Activated CD8-positive, alpha-beta memory T cell treated with anti-CD3 and anti-CD28 coated beads for 1 hour (primary cell): ENCODE measurements at regions not wholly inside any gene's neighbourhood (a gene's known extent, or its start where the extent isn't known, plus 50 kb on each side); places are given as distances from the start of the nearest gene placed in this dataset.
"Not testable (repeated sequence)": the region's sequence is repeated elsewhere in the genome, so short reads cannot be mapped to it uniquely, and the experiment has no call there.

Experiments used
- DNase-seq, 2 donors: peaks; one replicate each; pipeline ENCODE4 v3.0.0-alpha.2; 2020; ENCODE audit warnings: low read depth in 1 of 2; ENCODE audit errors: extremely low read depth in 1 of 2

- DNase-seq = no peak
These were observed 50.8 kb upstream of the PRSS1 start for GRCh38 chr7:142698429-142698828.

GRCh38 chr7:142697270-142697669 is 52.0 kb upstream of the PRSS1 start:
- DNase-seq = no peak

GRCh38 chr7:142696456-142697179 is 52.7 kb upstream of the PRSS1 start:
- no peak for DNase-seq

GRCh38 chr7:142693911-142694310 is 55.4 kb upstream of the PRSS1 start:
- no peak for DNase-seq

GRCh38 chr7:142690554-142691182 is 58.6 kb upstream of the PRSS1 start:
- DNase-seq = no peak

GRCh38 chr7:142689439-142690120 is 59.7 kb upstream of the PRSS1 start:
- DNase-seq = no peak

- DNase-seq = no peak
These were observed 63.3 kb upstream of the PRSS1 start for GRCh38 chr7:142685877-142686508.

- no peak for DNase-seq
These were observed 67.8 kb upstream of the PRSS1 start for GRCh38 chr7:142681314-142682092.

- DNase-seq = no peak
These were observed 77.8 kb upstream of the PRSS1 start for GRCh38 chr7:142671506-142671905.

- DNase-seq = no peak
These were observed 78.8 kb upstream of the PRSS1 start for GRCh38 chr7:142670511-142670910.

GRCh38 chr7:142669074-142669654 is 80.1 kb upstream of the PRSS1 start:
- DNase-seq = no peak

- DNase-seq = no peak
These were observed 80.8 kb upstream of the PRSS1 start for GRCh38 chr7:142668495-142668894.

- no peak for DNase-seq
These were observed 91.9 kb upstream of the PRSS1 start for GRCh38 chr7:142657376-142657775.

- DNase-seq = no peak
These were observed 94.9 kb upstream of the PRSS1 start for GRCh38 chr7:142654398-142654797.

GRCh38 chr7:142647749-142648148 is 101.5 kb upstream of the PRSS1 start:
- DNase-seq = no peak

GRCh38 chr7:142646386-142647140 is 102.7 kb upstream of the PRSS1 start:
- DNase-seq = no peak

GRCh38 chr7:142645777-142646176 is 103.5 kb upstream of the PRSS1 start:
- DNase-seq = no peak

- DNase-seq = no peak
These were observed 107.0 kb upstream of the PRSS1 start for GRCh38 chr7:142642316-142642715.

GRCh38 chr7:142641252-142641651 is 108.0 kb upstream of the PRSS1 start:
- not testable (repeated sequence) for DNase-seq

- no peak for DNase-seq
These were observed 110.7 kb upstream of the PRSS1 start for GRCh38 chr7:142638581-142638980.
